Transverse colon (tissue), 4 donors: ENCODE measurements at regions not wholly inside any gene's neighbourhood (a gene's known extent, or its start where the extent isn't known, plus 50 kb on each side); places are given as distances from the start of the nearest gene placed in this dataset.

Experiments
- CTCF ChIP-seq, 5 experiments: fragments of 200-600 bp in 3 of 5; fragments of 450-650 bp in 2 of 5; sonication (generic) in 3 of 5; IDR thresholded peaks; 1 replicate in 2 of 5; 2 replicates in 3 of 5; pipeline ENCODE4 v1.5.1; 2016 to 2017; ENCODE audit warnings: antibody characterized with exemption in 5 of 5, inconsistent platforms in 3 of 5, mild to moderate bottlenecking in 2 of 5, moderate library complexity in 1 of 5
- EP300 ChIP-seq: sonication (generic); formaldehyde crosslinking; IDR thresholded peaks from one replicate; pipeline ENCODE4 v1.6.1; 2017; ENCODE audit warnings: antibody characterized with exemption, low read depth
- POLR2A ChIP-seq: fragments of 450-650 bp; IDR thresholded peaks from one replicate; pipeline ENCODE4 v1.6.1; 2016; ENCODE audit warnings: antibody characterized with exemption, mild to moderate bottlenecking, moderate library complexity
- POLR2AphosphoS5 ChIP-seq, 3 donors: sonication (generic); formaldehyde crosslinking; IDR thresholded peaks; one replicate each; pipeline ENCODE4 v1.6.1; 2016; ENCODE audit warnings: antibody characterized with exemption in 3 of 3

- no peak for TF ChIP-seq CTCF (IDR thresholded peaks at IDR 0.05)
- no peak for TF ChIP-seq POLR2A
- TF ChIP-seq POLR2AphosphoS5 (IDR thresholded peaks at IDR 0.05), result no peak
- TF ChIP-seq EP300, result no peak
Measured at GRCh38 chr5:73337586-73338255, 110.9 kb downstream of the FOXD1 start.
